Fibroblast of lung (primary cell): ENCODE measurements at regions not wholly inside any gene's neighbourhood (a gene's known extent, or its start where the extent isn't known, plus 50 kb on each side); places are given as distances from the start of the nearest gene placed in this dataset.

Experiments
- EZH2 ChIP-seq: IDR thresholded peaks from 2 replicates; pipeline ENCODE4 v1.5.1; 2012; ENCODE audit warnings: low read length, control low read depth, mild to moderate bottlenecking; ENCODE audit errors: missing control alignments
- TF ChIP-seq, protein P1 (sequence below), 2 donors: IDR thresholded peaks in 1 of 2; conservative IDR thresholded peaks in 1 of 2; 1 replicate in 1 of 2; 2 replicates in 1 of 2; pipeline ENCODE4 v1.5.1; 2011 to 2012; ENCODE audit warnings: low read length in 2 of 2, control low read depth in 1 of 2, inconsistent platforms in 1 of 2, low read depth in 1 of 2, mild to moderate bottlenecking in 1 of 2

DNA sequence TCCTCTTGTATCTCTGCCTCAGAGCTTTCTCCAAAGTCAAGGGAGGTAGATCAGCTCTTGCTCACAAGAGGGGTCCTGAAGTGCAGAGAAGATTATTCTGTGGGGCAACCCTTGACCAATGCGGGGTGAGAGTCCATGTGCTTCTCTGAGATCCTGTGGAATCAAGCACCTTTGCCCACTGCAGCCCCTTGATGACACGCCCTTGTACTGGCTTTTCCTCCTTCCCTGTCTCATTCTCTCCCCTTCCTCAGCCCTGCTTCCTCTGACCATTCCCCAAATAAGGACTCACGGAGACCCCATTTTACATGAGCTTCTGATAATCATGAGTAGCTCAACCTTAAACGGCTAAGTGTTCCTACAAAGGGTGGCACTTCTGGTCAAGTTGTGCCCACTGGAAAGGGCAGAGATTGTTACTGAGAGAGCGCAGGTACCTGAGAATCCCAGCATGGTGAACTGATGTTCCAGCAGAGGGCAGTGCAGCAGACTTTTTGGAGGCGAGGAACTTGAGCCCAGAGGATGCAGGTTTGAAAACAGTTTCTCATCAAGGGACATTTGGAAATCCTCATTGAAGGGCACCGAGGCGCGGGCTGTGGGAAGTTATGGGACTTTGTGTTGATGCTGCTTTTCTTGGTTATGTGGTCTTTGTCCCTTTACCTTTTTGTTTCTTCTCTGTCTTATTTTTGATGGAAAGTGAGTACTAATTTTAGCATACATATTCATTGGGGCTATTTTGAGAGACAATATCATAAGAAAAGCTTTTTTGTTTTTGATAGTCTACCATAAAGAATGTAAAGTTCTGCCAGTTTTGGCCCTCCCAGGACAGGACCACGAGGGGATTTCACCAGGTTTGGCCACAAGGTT lies 201.3 kb downstream of the RBM46 start:
- TF ChIP-seq, protein P1, sequence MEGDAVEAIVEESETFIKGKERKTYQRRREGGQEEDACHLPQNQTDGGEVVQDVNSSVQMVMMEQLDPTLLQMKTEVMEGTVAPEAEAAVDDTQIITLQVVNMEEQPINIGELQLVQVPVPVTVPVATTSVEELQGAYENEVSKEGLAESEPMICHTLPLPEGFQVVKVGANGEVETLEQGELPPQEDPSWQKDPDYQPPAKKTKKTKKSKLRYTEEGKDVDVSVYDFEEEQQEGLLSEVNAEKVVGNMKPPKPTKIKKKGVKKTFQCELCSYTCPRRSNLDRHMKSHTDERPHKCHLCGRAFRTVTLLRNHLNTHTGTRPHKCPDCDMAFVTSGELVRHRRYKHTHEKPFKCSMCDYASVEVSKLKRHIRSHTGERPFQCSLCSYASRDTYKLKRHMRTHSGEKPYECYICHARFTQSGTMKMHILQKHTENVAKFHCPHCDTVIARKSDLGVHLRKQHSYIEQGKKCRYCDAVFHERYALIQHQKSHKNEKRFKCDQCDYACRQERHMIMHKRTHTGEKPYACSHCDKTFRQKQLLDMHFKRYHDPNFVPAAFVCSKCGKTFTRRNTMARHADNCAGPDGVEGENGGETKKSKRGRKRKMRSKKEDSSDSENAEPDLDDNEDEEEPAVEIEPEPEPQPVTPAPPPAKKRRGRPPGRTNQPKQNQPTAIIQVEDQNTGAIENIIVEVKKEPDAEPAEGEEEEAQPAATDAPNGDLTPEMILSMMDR (conservative IDR thresholded peaks at IDR 0.05 in 1 of 2, IDR thresholded peaks at IDR 0.05 in 1 of 2; ENCODE audit: low read depth in 1 of 2, low read length in 2 of 2) = peak; percentile 68 to 80
- TF ChIP-seq EZH2 = no peak
